ENCODE measurements at regions not wholly inside any gene's neighbourhood (a gene's known extent, or its start where the extent isn't known, plus 50 kb on each side); places are given as distances from the start of the nearest gene placed in this dataset.

GRCh38 chr7:16167526-16167925, 253.8 kb downstream of the CRPPA start:
- H3K4me1 ChIP-seq: no peaks in the 10 kb centered on the region
- no peak overlapping the region for H3K27ac ChIP-seq
- H3K4me3 ChIP-seq: no peak overlapping the region
- TF ChIP-seq POLR2A (IDR thresholded peaks at IDR 0.05) (no peak), EP300 (IDR thresholded peaks at IDR 0.05) (no peak), POLR2AphosphoS5 (IDR thresholded peaks at IDR 0.05) (no peak), CTCF (IDR thresholded peaks at IDR 0.05) (no peak)
- no peaks in the 10 kb centered on the region for H3K36me3 ChIP-seq
- DNase-seq: no peak
- peaks cover 0 to 12% (median 5%) of the 10 kb centered on the region in 4 donors for H3K9me3 ChIP-seq
- H3K27me3 ChIP-seq: no peaks in the 10 kb centered on the region
- intact Hi-C loops (cut with DNase I; ENCODE audit: low total_unique reads): no loop called here
- WGBS, 5 donors: 35 to 55% (median 45%) methylated on average over 3 of the region's 3 CpGs

GRCh38 chr7:16144361-16144760, 277.0 kb downstream of the CRPPA start:
- Histone ChIP-seq H3K9me3 (peaks cover 0 to 38% (median 27%) of the 10 kb centered on the region in 4 donors), H3K4me3 (no peak overlapping the region), H3K27me3 (no peaks in the 10 kb centered on the region), H3K4me1 (no peaks in the 10 kb centered on the region), H3K36me3 (no peaks in the 10 kb centered on the region), H3K27ac (no peak overlapping the region)
- TF ChIP-seq EP300 (IDR thresholded peaks at IDR 0.05) (no peak), POLR2AphosphoS5 (IDR thresholded peaks at IDR 0.05) (no peak), CTCF (IDR thresholded peaks at IDR 0.05) (no peak), POLR2A (IDR thresholded peaks at IDR 0.05) (no peak)
- intact Hi-C loops (cut with DNase I; ENCODE audit: low total_unique reads): no loop called here
- 76 to 88% (median 82%) methylated on average over 4 of the region's 4 CpGs for WGBS, 5 donors
- DNase-seq: no peak

- TF ChIP-seq EP300 (IDR thresholded peaks at IDR 0.05) (no peak), CTCF (IDR thresholded peaks at IDR 0.05) (no peak), POLR2AphosphoS5 (IDR thresholded peaks at IDR 0.05) (no peak), POLR2A (IDR thresholded peaks at IDR 0.05) (no peak)
- Histone ChIP-seq H3K27ac (no peak overlapping the region), H3K4me1 (no peaks in the 10 kb centered on the region), H3K36me3 (no peaks in the 10 kb centered on the region), H3K27me3 (no peaks in the 10 kb centered on the region), H3K9me3 (no peaks in the 10 kb centered on the region), H3K4me3 (no peak overlapping the region)
- no peak for DNase-seq
- intact Hi-C loops (cut with DNase I; ENCODE audit: low total_unique reads): no loop called here
- WGBS, 5 donors: 56 to 72% (median 66%) methylated on average over 2 of the region's 2 CpGs
These were observed 283.4 kb downstream of the CRPPA start for GRCh38 chr7:16137944-16138343.

- intact Hi-C loops (cut with DNase I; ENCODE audit: low total_unique reads): no loop called here
- WGBS, 5 donors: 67 to 81% (median 79%) methylated on average over 2 of the region's 2 CpGs
- Histone ChIP-seq H3K27ac (no peak overlapping the region), H3K4me1 (no peaks in the 10 kb centered on the region), H3K9me3 (no peaks in the 10 kb centered on the region), H3K4me3 (no peak overlapping the region), H3K36me3 (no peaks in the 10 kb centered on the region), H3K27me3 (no peaks in the 10 kb centered on the region)
- TF ChIP-seq CTCF (IDR thresholded peaks at IDR 0.05) (no peak), EP300 (IDR thresholded peaks at IDR 0.05) (no peak), POLR2A (IDR thresholded peaks at IDR 0.05) (no peak), POLR2AphosphoS5 (IDR thresholded peaks at IDR 0.05) (no peak)
- no peak for DNase-seq
These were observed 284.4 kb downstream of the CRPPA start for GRCh38 chr7:16136896-16137295.
